ENCODE measurements at regions not wholly inside any gene's neighbourhood (a gene's known extent, or its start where the extent isn't known, plus 50 kb on each side); places are given as distances from the start of the nearest gene placed in this dataset.

- H2BK12ac ChIP-seq (ENCODE audit: low read length) = no peak overlapping the region
- no peak overlapping the region for H3K27ac ChIP-seq (ENCODE audit: low read depth, low read length)
- WGBS (ENCODE audit: extremely low coverage, insufficient coverage, insufficient read length) = no CpG with 5 or more reads among the region's 2 CpGs
These were observed 345.3 kb upstream of the SLC35B3 start for GRCh38 chr6:8780653-8781052.

GRCh38 chr6:8764733-8765132 lies 329.4 kb upstream of the SLC35B3 start:
- H3K4me1 ChIP-seq (ENCODE audit: control insufficient read depth in 1 of 2, insufficient read depth in 2 of 2, low read length in 2 of 2) = no peaks in the 10 kb centered on the region
- H3K14ac ChIP-seq (ENCODE audit: low read length) = no peak overlapping the region
- no peak overlapping the region for H3K4me2 ChIP-seq (ENCODE audit: low read length)
- no peaks in the 10 kb centered on the region for H3K79me1 ChIP-seq (ENCODE audit: low read length)
- H3K4ac ChIP-seq (ENCODE audit: low read depth, low read length) = no peak overlapping the region
- no peak overlapping the region for H2AFZ ChIP-seq (ENCODE audit: insufficient read depth, low read length, poor library complexity)
- H3K4me3 ChIP-seq (ENCODE audit: low read depth, low read length) = no peak overlapping the region
- H3K27ac ChIP-seq (ENCODE audit: low read depth, low read length) = no peak overlapping the region
- H3K23ac ChIP-seq (ENCODE audit: low read length) = no peak overlapping the region
- H3K9ac ChIP-seq (ENCODE audit: low read length) = no peak overlapping the region
- WGBS (ENCODE audit: extremely low coverage, insufficient coverage, insufficient read length) = no CpG with 5 or more reads among the region's 1 CpG
- H3K27me3 ChIP-seq (ENCODE audit: insufficient read depth, low read length) = no peaks in the 10 kb centered on the region
- no peaks in the 10 kb centered on the region for H3K9me3 ChIP-seq (ENCODE audit: insufficient read depth, low read depth, low read length)
- no peak for DNase-seq
- no peak overlapping the region for H4K8ac ChIP-seq (ENCODE audit: low read depth, low read length)
- no peaks in the 10 kb centered on the region for H3K79me2 ChIP-seq (ENCODE audit: control insufficient read depth, insufficient read depth, low read length, poor library complexity)
- H4K91ac ChIP-seq (ENCODE audit: low read depth, low read length) = no peak overlapping the region
- no peaks in the 10 kb centered on the region for H3K36me3 ChIP-seq (ENCODE audit: control insufficient read depth in 1 of 2, insufficient read depth in 2 of 2, low read length in 2 of 2)
- no peak overlapping the region for H2AK5ac ChIP-seq (ENCODE audit: low read length)
- H2BK5ac ChIP-seq (ENCODE audit: low read depth, low read length, poor library complexity) = no peak overlapping the region
- no peak overlapping the region for H2BK12ac ChIP-seq (ENCODE audit: low read length)
- H4K12ac ChIP-seq (ENCODE audit: low read depth, low read length) = no peak overlapping the region
- H3K18ac ChIP-seq (ENCODE audit: low read length) = no peak overlapping the region
- no peak overlapping the region for H2BK120ac ChIP-seq (ENCODE audit: insufficient read depth, low read length, poor library complexity)

More at GRCh38 chr6:8780653-8781052, 345.3 kb upstream of the SLC35B3 start:
- Histone ChIP-seq H4K8ac (ENCODE audit: low read depth, low read length) (no peak overlapping the region), H3K36me3 (ENCODE audit: control insufficient read depth in 1 of 2, insufficient read depth in 2 of 2, low read length in 2 of 2) (no peaks in the 10 kb centered on the region), H3K4me1 (ENCODE audit: control insufficient read depth in 1 of 2, insufficient read depth in 2 of 2, low read length in 2 of 2) (no peaks in the 10 kb centered on the region), H3K4ac (ENCODE audit: low read depth, low read length) (no peak overlapping the region), H3K14ac (ENCODE audit: low read length) (no peak overlapping the region), H3K79me2 (ENCODE audit: control insufficient read depth, insufficient read depth, low read length, poor library complexity) (no peaks in the 10 kb centered on the region), H3K4me2 (ENCODE audit: low read length) (no peak overlapping the region), H3K9me3 (ENCODE audit: insufficient read depth, low read depth, low read length) (no peaks in the 10 kb centered on the region), H3K27me3 (ENCODE audit: insufficient read depth, low read length) (no peaks in the 10 kb centered on the region), H3K9ac (ENCODE audit: low read length) (no peak overlapping the region), H3K18ac (ENCODE audit: low read length) (no peak overlapping the region), H2AFZ (ENCODE audit: insufficient read depth, low read length, poor library complexity) (no peak overlapping the region), H2AK5ac (ENCODE audit: low read length) (no peak overlapping the region), H3K23ac (ENCODE audit: low read length) (no peak overlapping the region), H4K12ac (ENCODE audit: low read depth, low read length) (no peak overlapping the region), H2BK120ac (ENCODE audit: insufficient read depth, low read length, poor library complexity) (no peak overlapping the region), H4K91ac (ENCODE audit: low read depth, low read length) (no peak overlapping the region), H3K4me3 (ENCODE audit: low read depth, low read length) (no peak overlapping the region), H2BK5ac (ENCODE audit: low read depth, low read length, poor library complexity) (no peak overlapping the region), H3K79me1 (ENCODE audit: low read length) (no peaks in the 10 kb centered on the region)
- no peak for DNase-seq

GRCh38 chr6:8760951-8761350 lies 325.6 kb upstream of the SLC35B3 start:
- Histone ChIP-seq H2BK120ac (ENCODE audit: insufficient read depth, low read length, poor library complexity) (no peak overlapping the region), H3K23ac (ENCODE audit: low read length) (no peak overlapping the region), H3K9ac (ENCODE audit: low read length) (no peak overlapping the region), H3K27me3 (ENCODE audit: insufficient read depth, low read length) (no peaks in the 10 kb centered on the region), H3K4me2 (ENCODE audit: low read length) (no peak overlapping the region), H3K4me3 (ENCODE audit: low read depth, low read length) (no peak overlapping the region), H3K18ac (ENCODE audit: low read length) (no peak overlapping the region), H3K79me2 (ENCODE audit: control insufficient read depth, insufficient read depth, low read length, poor library complexity) (no peaks in the 10 kb centered on the region), H3K4me1 (ENCODE audit: control insufficient read depth in 1 of 2, insufficient read depth in 2 of 2, low read length in 2 of 2) (no peaks in the 10 kb centered on the region), H3K36me3 (ENCODE audit: control insufficient read depth in 1 of 2, insufficient read depth in 2 of 2, low read length in 2 of 2) (no peaks in the 10 kb centered on the region), H2BK5ac (ENCODE audit: low read depth, low read length, poor library complexity) (no peak overlapping the region), H3K4ac (ENCODE audit: low read depth, low read length) (no peak overlapping the region), H4K8ac (ENCODE audit: low read depth, low read length) (no peak overlapping the region), H3K79me1 (ENCODE audit: low read length) (no peaks in the 10 kb centered on the region), H2AFZ (ENCODE audit: insufficient read depth, low read length, poor library complexity) (no peak overlapping the region), H2BK12ac (ENCODE audit: low read length) (no peak overlapping the region), H4K91ac (ENCODE audit: low read depth, low read length) (no peak overlapping the region), H3K9me3 (ENCODE audit: insufficient read depth, low read depth, low read length) (no peaks in the 10 kb centered on the region), H2AK5ac (ENCODE audit: low read length) (no peak overlapping the region), H3K14ac (ENCODE audit: low read length) (no peak overlapping the region), H3K27ac (ENCODE audit: low read depth, low read length) (no peak overlapping the region), H4K12ac (ENCODE audit: low read depth, low read length) (no peak overlapping the region)
- DNase-seq = no peak
- WGBS (ENCODE audit: extremely low coverage, insufficient coverage, insufficient read length) = no CpG with 5 or more reads among the region's 1 CpG

GRCh38 chr6:8758412-8758811 lies 323.1 kb upstream of the SLC35B3 start:
- Histone ChIP-seq H3K4me1 (ENCODE audit: control insufficient read depth in 1 of 2, insufficient read depth in 2 of 2, low read length in 2 of 2) (no peaks in the 10 kb centered on the region), H3K36me3 (ENCODE audit: control insufficient read depth in 1 of 2, insufficient read depth in 2 of 2, low read length in 2 of 2) (no peaks in the 10 kb centered on the region), H3K4me2 (ENCODE audit: low read length) (no peak overlapping the region), H2AK5ac (ENCODE audit: low read length) (no peak overlapping the region), H3K4ac (ENCODE audit: low read depth, low read length) (no peak overlapping the region), H3K79me2 (ENCODE audit: control insufficient read depth, insufficient read depth, low read length, poor library complexity) (no peaks in the 10 kb centered on the region), H2BK120ac (ENCODE audit: insufficient read depth, low read length, poor library complexity) (no peak overlapping the region), H3K27me3 (ENCODE audit: insufficient read depth, low read length) (no peaks in the 10 kb centered on the region), H2BK12ac (ENCODE audit: low read length) (no peak overlapping the region), H3K27ac (ENCODE audit: low read depth, low read length) (no peak overlapping the region), H2AFZ (ENCODE audit: insufficient read depth, low read length, poor library complexity) (no peak overlapping the region), H4K12ac (ENCODE audit: low read depth, low read length) (no peak overlapping the region), H3K4me3 (ENCODE audit: low read depth, low read length) (no peak overlapping the region), H3K9me3 (ENCODE audit: insufficient read depth, low read depth, low read length) (no peaks in the 10 kb centered on the region), H3K79me1 (ENCODE audit: low read length) (no peaks in the 10 kb centered on the region), H3K9ac (ENCODE audit: low read length) (no peak overlapping the region), H2BK5ac (ENCODE audit: low read depth, low read length, poor library complexity) (no peak overlapping the region), H3K18ac (ENCODE audit: low read length) (no peak overlapping the region), H3K23ac (ENCODE audit: low read length) (no peak overlapping the region), H4K91ac (ENCODE audit: low read depth, low read length) (no peak overlapping the region), H3K14ac (ENCODE audit: low read length) (no peak overlapping the region), H4K8ac (ENCODE audit: low read depth, low read length) (no peak overlapping the region)
- peak in 1 of 2 donors; percentile 4 for DNase-seq
- no CpG with 5 or more reads among the region's 4 CpGs for WGBS (ENCODE audit: extremely low coverage, insufficient coverage, insufficient read length)
